ENCODE measurements at regions not wholly inside any gene's neighbourhood (a gene's known extent, or its start where the extent isn't known, plus 50 kb on each side); places are given as distances from the start of the nearest gene placed in this dataset.

DNA sequence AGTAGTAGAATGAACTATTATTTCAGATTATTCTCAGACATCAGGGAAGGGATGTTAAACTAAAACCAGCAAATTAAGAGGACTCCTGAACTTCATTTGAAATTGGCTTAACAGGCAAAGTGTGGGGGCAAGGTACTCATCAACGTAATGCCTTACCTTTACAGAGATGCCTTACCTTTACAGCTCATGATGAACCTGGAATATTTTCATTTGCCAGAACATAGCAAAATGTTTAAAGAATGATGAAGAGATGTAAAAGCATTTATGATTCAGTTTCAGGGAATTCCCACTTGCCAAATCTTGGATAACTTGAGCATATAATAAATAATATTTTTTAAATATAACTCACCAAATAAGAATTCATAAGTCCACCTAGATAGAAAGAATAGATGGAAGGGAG lies 207.5 kb downstream of the TINAG start:
- TF ChIP-seq, protein P1, sequence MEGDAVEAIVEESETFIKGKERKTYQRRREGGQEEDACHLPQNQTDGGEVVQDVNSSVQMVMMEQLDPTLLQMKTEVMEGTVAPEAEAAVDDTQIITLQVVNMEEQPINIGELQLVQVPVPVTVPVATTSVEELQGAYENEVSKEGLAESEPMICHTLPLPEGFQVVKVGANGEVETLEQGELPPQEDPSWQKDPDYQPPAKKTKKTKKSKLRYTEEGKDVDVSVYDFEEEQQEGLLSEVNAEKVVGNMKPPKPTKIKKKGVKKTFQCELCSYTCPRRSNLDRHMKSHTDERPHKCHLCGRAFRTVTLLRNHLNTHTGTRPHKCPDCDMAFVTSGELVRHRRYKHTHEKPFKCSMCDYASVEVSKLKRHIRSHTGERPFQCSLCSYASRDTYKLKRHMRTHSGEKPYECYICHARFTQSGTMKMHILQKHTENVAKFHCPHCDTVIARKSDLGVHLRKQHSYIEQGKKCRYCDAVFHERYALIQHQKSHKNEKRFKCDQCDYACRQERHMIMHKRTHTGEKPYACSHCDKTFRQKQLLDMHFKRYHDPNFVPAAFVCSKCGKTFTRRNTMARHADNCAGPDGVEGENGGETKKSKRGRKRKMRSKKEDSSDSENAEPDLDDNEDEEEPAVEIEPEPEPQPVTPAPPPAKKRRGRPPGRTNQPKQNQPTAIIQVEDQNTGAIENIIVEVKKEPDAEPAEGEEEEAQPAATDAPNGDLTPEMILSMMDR (conservative IDR thresholded peaks at IDR 0.05; ENCODE audit: low read depth in 2 of 2) = no peak
- TF ChIP-seq EZH2 (IDR thresholded peaks at IDR 0.05; ENCODE audit: low read depth, unreplicated experiment) (no peak), EZH2phosphoT487 (IDR thresholded peaks at IDR 0.05; ENCODE audit: unreplicated experiment) (no peak), STAT1 (IDR thresholded peaks at IDR 0.05; ENCODE audit: unreplicated experiment) (no peak), ZNF114 (CRISPR knock-in tag; IDR thresholded peaks at IDR 0.05) (no peak), JUNB (IDR thresholded peaks at IDR 0.05; ENCODE audit: unreplicated experiment) (no peak), POLR2AphosphoS5 (IDR thresholded peaks at IDR 0.05; ENCODE audit: low read depth) (no peak), NANOG (IDR thresholded peaks at IDR 0.05; ENCODE audit: borderline replicate concordance) (no peak), CREB1 (CRISPR knock-in tag; IDR thresholded peaks at IDR 0.05; ENCODE audit: low read depth) (no peak), ZNF331 (CRISPR knock-in tag; IDR thresholded peaks at IDR 0.05; ENCODE audit: low read depth) (no peak)
- TF ChIP-seq, protein P2, sequence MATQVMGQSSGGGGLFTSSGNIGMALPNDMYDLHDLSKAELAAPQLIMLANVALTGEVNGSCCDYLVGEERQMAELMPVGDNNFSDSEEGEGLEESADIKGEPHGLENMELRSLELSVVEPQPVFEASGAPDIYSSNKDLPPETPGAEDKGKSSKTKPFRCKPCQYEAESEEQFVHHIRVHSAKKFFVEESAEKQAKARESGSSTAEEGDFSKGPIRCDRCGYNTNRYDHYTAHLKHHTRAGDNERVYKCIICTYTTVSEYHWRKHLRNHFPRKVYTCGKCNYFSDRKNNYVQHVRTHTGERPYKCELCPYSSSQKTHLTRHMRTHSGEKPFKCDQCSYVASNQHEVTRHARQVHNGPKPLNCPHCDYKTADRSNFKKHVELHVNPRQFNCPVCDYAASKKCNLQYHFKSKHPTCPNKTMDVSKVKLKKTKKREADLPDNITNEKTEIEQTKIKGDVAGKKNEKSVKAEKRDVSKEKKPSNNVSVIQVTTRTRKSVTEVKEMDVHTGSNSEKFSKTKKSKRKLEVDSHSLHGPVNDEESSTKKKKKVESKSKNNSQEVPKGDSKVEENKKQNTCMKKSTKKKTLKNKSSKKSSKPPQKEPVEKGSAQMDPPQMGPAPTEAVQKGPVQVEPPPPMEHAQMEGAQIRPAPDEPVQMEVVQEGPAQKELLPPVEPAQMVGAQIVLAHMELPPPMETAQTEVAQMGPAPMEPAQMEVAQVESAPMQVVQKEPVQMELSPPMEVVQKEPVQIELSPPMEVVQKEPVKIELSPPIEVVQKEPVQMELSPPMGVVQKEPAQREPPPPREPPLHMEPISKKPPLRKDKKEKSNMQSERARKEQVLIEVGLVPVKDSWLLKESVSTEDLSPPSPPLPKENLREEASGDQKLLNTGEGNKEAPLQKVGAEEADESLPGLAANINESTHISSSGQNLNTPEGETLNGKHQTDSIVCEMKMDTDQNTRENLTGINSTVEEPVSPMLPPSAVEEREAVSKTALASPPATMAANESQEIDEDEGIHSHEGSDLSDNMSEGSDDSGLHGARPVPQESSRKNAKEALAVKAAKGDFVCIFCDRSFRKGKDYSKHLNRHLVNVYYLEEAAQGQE (IDR thresholded peaks at IDR 0.05; ENCODE audit: unreplicated experiment) = no peak
- TF ChIP-seq, protein P3, sequence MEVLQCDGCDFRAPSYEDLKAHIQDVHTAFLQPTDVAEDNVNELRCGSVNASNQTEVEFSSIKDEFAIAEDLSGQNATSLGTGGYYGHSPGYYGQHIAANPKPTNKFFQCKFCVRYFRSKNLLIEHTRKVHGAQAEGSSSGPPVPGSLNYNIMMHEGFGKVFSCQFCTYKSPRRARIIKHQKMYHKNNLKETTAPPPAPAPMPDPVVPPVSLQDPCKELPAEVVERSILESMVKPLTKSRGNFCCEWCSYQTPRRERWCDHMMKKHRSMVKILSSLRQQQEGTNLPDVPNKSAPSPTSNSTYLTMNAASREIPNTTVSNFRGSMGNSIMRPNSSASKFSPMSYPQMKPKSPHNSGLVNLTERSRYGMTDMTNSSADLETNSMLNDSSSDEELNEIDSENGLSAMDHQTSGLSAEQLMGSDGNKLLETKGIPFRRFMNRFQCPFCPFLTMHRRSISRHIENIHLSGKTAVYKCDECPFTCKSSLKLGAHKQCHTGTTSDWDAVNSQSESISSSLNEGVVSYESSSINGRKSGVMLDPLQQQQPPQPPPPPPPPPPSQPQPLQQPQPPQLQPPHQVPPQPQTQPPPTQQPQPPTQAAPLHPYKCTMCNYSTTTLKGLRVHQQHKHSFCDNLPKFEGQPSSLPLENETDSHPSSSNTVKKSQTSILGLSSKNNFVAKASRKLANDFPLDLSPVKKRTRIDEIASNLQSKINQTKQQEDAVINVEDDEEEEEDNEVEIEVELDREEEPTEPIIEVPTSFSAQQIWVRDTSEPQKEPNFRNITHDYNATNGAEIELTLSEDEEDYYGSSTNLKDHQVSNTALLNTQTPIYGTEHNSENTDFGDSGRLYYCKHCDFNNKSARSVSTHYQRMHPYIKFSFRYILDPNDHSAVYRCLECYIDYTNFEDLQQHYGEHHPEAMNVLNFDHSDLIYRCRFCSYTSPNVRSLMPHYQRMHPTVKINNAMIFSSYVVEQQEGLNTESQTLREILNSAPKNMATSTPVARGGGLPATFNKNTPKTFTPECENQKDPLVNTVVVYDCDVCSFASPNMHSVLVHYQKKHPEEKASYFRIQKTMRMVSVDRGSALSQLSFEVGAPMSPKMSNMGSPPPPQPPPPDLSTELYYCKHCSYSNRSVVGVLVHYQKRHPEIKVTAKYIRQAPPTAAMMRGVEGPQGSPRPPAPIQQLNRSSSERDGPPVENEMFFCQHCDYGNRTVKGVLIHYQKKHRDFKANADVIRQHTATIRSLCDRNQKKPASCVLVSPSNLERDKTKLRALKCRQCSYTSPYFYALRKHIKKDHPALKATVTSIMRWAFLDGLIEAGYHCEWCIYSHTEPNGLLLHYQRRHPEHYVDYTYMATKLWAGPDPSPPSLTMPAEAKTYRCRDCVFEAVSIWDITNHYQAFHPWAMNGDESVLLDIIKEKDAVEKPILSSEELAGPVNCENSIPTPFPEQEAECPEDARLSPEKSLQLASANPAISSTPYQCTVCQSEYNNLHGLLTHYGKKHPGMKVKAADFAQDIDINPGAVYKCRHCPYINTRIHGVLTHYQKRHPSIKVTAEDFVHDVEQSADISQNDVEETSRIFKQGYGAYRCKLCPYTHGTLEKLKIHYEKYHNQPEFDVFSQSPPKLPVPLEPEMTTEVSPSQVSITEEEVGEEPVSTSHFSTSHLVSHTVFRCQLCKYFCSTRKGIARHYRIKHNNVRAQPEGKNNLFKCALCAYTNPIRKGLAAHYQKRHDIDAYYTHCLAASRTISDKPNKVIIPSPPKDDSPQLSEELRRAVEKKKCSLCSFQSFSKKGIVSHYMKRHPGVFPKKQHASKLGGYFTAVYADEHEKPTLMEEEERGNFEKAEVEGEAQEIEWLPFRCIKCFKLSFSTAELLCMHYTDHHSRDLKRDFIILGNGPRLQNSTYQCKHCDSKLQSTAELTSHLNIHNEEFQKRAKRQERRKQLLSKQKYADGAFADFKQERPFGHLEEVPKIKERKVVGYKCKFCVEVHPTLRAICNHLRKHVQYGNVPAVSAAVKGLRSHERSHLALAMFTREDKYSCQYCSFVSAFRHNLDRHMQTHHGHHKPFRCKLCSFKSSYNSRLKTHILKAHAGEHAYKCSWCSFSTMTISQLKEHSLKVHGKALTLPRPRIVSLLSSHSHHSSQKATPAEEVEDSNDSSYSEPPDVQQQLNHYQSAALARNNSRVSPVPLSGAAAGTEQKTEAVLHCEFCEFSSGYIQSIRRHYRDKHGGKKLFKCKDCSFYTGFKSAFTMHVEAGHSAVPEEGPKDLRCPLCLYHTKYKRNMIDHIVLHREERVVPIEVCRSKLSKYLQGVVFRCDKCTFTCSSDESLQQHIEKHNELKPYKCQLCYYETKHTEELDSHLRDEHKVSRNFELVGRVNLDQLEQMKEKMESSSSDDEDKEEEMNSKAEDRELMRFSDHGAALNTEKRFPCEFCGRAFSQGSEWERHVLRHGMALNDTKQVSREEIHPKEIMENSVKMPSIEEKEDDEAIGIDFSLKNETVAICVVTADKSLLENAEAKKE (CRISPR knock-in tag; IDR thresholded peaks at IDR 0.05) = no peak
- TF ChIP-seq, protein P4, sequence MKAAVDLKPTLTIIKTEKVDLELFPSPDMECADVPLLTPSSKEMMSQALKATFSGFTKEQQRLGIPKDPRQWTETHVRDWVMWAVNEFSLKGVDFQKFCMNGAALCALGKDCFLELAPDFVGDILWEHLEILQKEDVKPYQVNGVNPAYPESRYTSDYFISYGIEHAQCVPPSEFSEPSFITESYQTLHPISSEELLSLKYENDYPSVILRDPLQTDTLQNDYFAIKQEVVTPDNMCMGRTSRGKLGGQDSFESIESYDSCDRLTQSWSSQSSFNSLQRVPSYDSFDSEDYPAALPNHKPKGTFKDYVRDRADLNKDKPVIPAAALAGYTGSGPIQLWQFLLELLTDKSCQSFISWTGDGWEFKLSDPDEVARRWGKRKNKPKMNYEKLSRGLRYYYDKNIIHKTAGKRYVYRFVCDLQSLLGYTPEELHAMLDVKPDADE (IDR thresholded peaks at IDR 0.05) = no peak
